Right lobe of liver (tissue), 4 donors: ENCODE measurements at regions not wholly inside any gene's neighbourhood (a gene's known extent, or its start where the extent isn't known, plus 50 kb on each side); places are given as distances from the start of the nearest gene placed in this dataset.

ENCODE experiments used
- POLR2A ChIP-seq: fragments of 450-650 bp; IDR thresholded peaks from one replicate; pipeline ENCODE4 v1.6.1; 2017; ENCODE audit warnings: antibody characterized with exemption, mild to moderate bottlenecking
- TF ChIP-seq, protein P1 (sequence below), 4 donors: fragments of 200-600 bp in 3 of 4; fragments of 450-650 bp in 1 of 4; IDR thresholded peaks; one replicate each; pipeline versions ENCODE4 v1.5.1 to v1.8.0; 2016 to 2022; ENCODE audit warnings: antibody characterized with exemption in 4 of 4, mild to moderate bottlenecking in 2 of 4
- donor health status: DM: no; HTN: no; CAD: no.
- donor health status: DM: no; HTN: no; CAD: no.
- donor health status: DM: no; HTN: yes; CAD: no.

DNA sequence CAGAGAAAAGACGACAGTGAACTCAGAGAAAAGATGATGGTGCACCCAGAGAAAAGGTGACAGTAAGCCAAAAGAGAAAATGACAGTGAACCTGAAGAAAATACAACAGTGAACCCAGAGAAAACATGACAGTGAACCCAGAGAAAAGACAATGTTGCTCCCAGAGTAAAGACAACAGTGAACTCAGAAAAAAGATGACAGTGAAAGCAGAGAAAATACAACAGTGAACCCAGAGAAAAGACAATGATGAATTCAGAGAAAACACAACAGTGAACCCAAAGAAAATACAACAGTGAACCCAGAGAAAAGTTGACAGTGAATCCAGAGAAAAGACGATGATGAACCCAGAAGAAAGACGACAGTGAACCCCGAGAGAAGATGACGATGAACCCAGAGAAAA, 140.5 kb upstream of the MAP3K4 start:
- TF ChIP-seq, protein P1, sequence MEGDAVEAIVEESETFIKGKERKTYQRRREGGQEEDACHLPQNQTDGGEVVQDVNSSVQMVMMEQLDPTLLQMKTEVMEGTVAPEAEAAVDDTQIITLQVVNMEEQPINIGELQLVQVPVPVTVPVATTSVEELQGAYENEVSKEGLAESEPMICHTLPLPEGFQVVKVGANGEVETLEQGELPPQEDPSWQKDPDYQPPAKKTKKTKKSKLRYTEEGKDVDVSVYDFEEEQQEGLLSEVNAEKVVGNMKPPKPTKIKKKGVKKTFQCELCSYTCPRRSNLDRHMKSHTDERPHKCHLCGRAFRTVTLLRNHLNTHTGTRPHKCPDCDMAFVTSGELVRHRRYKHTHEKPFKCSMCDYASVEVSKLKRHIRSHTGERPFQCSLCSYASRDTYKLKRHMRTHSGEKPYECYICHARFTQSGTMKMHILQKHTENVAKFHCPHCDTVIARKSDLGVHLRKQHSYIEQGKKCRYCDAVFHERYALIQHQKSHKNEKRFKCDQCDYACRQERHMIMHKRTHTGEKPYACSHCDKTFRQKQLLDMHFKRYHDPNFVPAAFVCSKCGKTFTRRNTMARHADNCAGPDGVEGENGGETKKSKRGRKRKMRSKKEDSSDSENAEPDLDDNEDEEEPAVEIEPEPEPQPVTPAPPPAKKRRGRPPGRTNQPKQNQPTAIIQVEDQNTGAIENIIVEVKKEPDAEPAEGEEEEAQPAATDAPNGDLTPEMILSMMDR (IDR thresholded peaks at IDR 0.05), result no peak
- TF ChIP-seq POLR2A, result no peak
